ENCODE measurements at regions not wholly inside any gene's neighbourhood (a gene's known extent, or its start where the extent isn't known, plus 50 kb on each side); places are given as distances from the start of the nearest gene placed in this dataset.

DNA sequence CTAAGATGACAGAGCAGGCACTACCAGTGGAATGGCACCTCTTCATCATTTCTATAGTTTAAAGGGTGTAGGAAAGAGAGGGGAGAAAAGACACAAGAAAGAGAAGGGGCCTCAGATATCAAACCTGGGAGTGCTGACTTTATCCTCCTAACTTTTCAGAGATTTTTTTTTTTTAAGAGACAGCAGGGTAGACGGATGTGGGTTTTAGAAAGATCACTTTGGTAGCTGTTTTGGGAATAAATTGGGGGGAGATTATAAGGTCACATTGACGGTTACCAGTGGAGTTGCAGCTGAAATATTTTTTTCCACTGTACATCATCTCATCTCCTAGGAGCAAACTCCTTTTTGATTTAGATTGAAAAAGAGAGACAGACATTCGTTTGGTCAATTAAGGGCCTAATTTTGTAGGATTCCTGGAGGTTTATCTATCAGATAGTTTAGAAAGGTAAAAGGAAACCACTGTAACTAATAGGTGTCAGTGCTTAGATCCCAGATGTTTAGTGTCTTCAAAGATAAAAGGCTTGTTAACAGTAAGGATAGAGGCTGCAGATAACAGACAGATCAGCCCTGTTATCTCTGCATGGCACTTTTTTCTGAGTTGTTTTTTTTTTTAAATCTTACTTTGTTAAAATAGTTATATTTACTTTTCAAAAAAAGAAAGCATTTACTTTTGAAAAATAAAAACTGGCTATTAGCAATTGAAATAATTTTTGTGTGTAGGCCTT is 1057.0 kb downstream of the IGSF11 start:
- H2AFZ ChIP-seq (ENCODE audit: low read length), result no peak overlapping the region
- H3K9me3 ChIP-seq (replicated peaks; ENCODE audit: insufficient read depth, low read length), result no peaks in the 10 kb centered on the region
- H3K9me2 ChIP-seq (replicated peaks; ENCODE audit: insufficient read depth, low read length), result no peaks in the 10 kb centered on the region
- H3K4me1 ChIP-seq (ENCODE audit: low read length), result no peaks in the 10 kb centered on the region
- H3K27ac ChIP-seq (ENCODE audit: low read length), result no peak overlapping the region
- H3K36me3 ChIP-seq (replicated peaks; ENCODE audit: insufficient read depth, low read length), result no peaks in the 10 kb centered on the region
- no peak overlapping the region for H3K4me2 ChIP-seq (ENCODE audit: low read depth, low read length)
- no peaks in the 10 kb centered on the region for H3F3A ChIP-seq (ENCODE audit: insufficient read depth, low read length)
- H3K79me2 ChIP-seq (ENCODE audit: low read length), result no peaks in the 10 kb centered on the region
- no peak for DNase-seq
- no peaks in the 10 kb centered on the region for H4K20me1 ChIP-seq (ENCODE audit: insufficient read depth, low read length)
- no peak overlapping the region for H3K4me3 ChIP-seq (ENCODE audit: low read length)
- no peak overlapping the region for H3K9ac ChIP-seq (ENCODE audit: low read length)
- TF ChIP-seq EZH2phosphoT487 (IDR thresholded peaks at IDR 0.05; ENCODE audit: low read length) (no peak), EZH2 (optimal IDR thresholded peaks at IDR 0.05; ENCODE audit: low read depth, low read length) (no peak)
- TF ChIP-seq, protein P1, sequence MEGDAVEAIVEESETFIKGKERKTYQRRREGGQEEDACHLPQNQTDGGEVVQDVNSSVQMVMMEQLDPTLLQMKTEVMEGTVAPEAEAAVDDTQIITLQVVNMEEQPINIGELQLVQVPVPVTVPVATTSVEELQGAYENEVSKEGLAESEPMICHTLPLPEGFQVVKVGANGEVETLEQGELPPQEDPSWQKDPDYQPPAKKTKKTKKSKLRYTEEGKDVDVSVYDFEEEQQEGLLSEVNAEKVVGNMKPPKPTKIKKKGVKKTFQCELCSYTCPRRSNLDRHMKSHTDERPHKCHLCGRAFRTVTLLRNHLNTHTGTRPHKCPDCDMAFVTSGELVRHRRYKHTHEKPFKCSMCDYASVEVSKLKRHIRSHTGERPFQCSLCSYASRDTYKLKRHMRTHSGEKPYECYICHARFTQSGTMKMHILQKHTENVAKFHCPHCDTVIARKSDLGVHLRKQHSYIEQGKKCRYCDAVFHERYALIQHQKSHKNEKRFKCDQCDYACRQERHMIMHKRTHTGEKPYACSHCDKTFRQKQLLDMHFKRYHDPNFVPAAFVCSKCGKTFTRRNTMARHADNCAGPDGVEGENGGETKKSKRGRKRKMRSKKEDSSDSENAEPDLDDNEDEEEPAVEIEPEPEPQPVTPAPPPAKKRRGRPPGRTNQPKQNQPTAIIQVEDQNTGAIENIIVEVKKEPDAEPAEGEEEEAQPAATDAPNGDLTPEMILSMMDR (IDR thresholded peaks at IDR 0.05; ENCODE audit: low read length), result no peak
- no peaks in the 10 kb centered on the region for H3K27me3 ChIP-seq (replicated peaks; ENCODE audit: insufficient read depth, low read length)

DNA sequence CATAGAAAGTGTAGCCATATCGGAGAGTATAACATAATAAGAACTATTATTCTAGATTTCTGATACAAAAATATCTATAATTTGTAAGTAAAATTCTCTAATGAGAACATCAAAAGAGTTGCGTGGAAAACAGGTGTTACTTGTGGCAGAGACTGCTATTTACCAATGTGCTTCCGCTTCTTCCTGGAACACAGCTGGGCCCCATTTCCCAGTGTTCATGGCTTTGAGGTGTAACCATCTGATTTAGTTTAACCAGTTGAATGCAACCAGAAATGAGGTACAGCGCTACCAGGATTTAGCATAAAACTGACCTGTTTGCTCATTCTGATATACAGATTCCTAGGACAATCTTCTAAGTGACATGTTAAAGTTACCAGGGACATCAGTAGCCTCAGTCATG is 1055.2 kb downstream of the IGSF11 start:
- no peak overlapping the region for H3K4me3 ChIP-seq (ENCODE audit: low read length)
- TF ChIP-seq EZH2 (optimal IDR thresholded peaks at IDR 0.05; ENCODE audit: low read depth, low read length) (no peak), EZH2phosphoT487 (IDR thresholded peaks at IDR 0.05; ENCODE audit: low read length) (no peak)
- TF ChIP-seq, protein P1 (IDR thresholded peaks at IDR 0.05; ENCODE audit: low read length), result no peak

DNA sequence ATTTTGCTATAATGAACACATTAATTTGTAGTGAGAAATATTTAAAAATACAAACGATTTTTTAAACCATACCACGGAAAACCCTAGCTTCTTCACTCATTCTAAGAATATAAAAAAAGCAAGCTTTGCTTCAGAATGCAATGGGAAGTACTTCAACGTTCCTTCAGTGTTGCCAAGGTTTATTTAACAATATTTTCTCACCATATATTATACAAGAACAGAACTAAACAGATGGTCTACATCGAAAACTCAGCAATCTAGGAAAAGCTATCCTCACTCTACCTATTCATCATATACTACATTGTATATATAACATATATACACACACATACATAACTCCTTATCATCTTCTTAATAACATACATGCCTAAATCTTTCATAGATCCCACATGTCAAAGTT is 1047.4 kb downstream of the IGSF11 start:
- Histone ChIP-seq H3K27me3 (replicated peaks; ENCODE audit: insufficient read depth, low read length) (no peaks in the 10 kb centered on the region), H3K4me1 (ENCODE audit: low read length) (no peaks in the 10 kb centered on the region), H3K27ac (ENCODE audit: low read length) (no peak overlapping the region), H2AFZ (ENCODE audit: low read length) (no peak overlapping the region), H3K9me3 (replicated peaks; ENCODE audit: insufficient read depth, low read length) (no peaks in the 10 kb centered on the region), H3K36me3 (replicated peaks; ENCODE audit: insufficient read depth, low read length) (no peaks in the 10 kb centered on the region), H3K4me2 (ENCODE audit: low read depth, low read length) (no peak overlapping the region), H3K9me2 (replicated peaks; ENCODE audit: insufficient read depth, low read length) (no peaks in the 10 kb centered on the region), H3K4me3 (ENCODE audit: low read length) (no peak overlapping the region), H3K9ac (ENCODE audit: low read length) (no peak overlapping the region), H3K79me2 (ENCODE audit: low read length) (no peaks in the 10 kb centered on the region), H4K20me1 (ENCODE audit: insufficient read depth, low read length) (no peaks in the 10 kb centered on the region), H3F3A (ENCODE audit: insufficient read depth, low read length) (no peaks in the 10 kb centered on the region)
- TF ChIP-seq, protein P1 (IDR thresholded peaks at IDR 0.05; ENCODE audit: low read length), result no peak
- no peak for DNase-seq

More for the DNA sequence above, 1055.2 kb downstream of the IGSF11 start:
- no peak overlapping the region for H2AFZ ChIP-seq (ENCODE audit: low read length)
- no peaks in the 10 kb centered on the region for H4K20me1 ChIP-seq (ENCODE audit: insufficient read depth, low read length)
- H3K27me3 ChIP-seq (replicated peaks; ENCODE audit: insufficient read depth, low read length), result no peaks in the 10 kb centered on the region
- no peak overlapping the region for H3K4me2 ChIP-seq (ENCODE audit: low read depth, low read length)
- no peak overlapping the region for H3K27ac ChIP-seq (ENCODE audit: low read length)
- DNase-seq, result no peak
- H3K9me2 ChIP-seq (replicated peaks; ENCODE audit: insufficient read depth, low read length), result no peaks in the 10 kb centered on the region
- no peaks in the 10 kb centered on the region for H3F3A ChIP-seq (ENCODE audit: insufficient read depth, low read length)
- no peaks in the 10 kb centered on the region for H3K4me1 ChIP-seq (ENCODE audit: low read length)
- H3K9me3 ChIP-seq (replicated peaks; ENCODE audit: insufficient read depth, low read length), result no peaks in the 10 kb centered on the region
- H3K9ac ChIP-seq (ENCODE audit: low read length), result no peak overlapping the region
- H3K79me2 ChIP-seq (ENCODE audit: low read length), result no peaks in the 10 kb centered on the region
- no peaks in the 10 kb centered on the region for H3K36me3 ChIP-seq (replicated peaks; ENCODE audit: insufficient read depth, low read length)

All from MM.1S (cell line).